Type B pancreatic cell (in vitro differentiated cells): ENCODE measurements at regions not wholly inside any gene's neighbourhood (a gene's known extent, or its start where the extent isn't known, plus 50 kb on each side); places are given as distances from the start of the nearest gene placed in this dataset.
A peak's percentile ranks its signal among the peaks of the same experiment; 100 is the strongest.

Experiments
- DNase-seq: peaks from one replicate; pipeline ENCODE4 v3.0.0; 2021; ENCODE audit warnings: mixed read lengths; ENCODE audit not compliant: unreplicated experiment; ENCODE audit errors: extremely low spot score
- H3K27ac Mint-ChIP-seq: 2 replicates; pipeline ENCODE4 v1.8.0; 2021; ENCODE audit warnings: mild to moderate bottlenecking, mixed read lengths
- H3K27me3 Mint-ChIP-seq: 2 replicates; pipeline ENCODE4 v1.8.0; 2021; ENCODE audit warnings: mixed read lengths
- H3K36me3 Mint-ChIP-seq: 2 replicates; pipeline ENCODE4 v1.8.0; 2021; ENCODE audit warnings: mixed read lengths
- H3K4me1 Mint-ChIP-seq: one replicate; pipeline ENCODE4 v1.8.0; 2021; ENCODE audit warnings: mixed read lengths; ENCODE audit not compliant: unreplicated experiment
- H3K4me3 Mint-ChIP-seq: 2 replicates; pipeline ENCODE4 v1.8.0; 2021; ENCODE audit warnings: mild to moderate bottlenecking, mixed read lengths
- H3K9me3 Mint-ChIP-seq: 2 replicates; pipeline ENCODE4 v1.8.0; 2021; ENCODE audit warnings: mixed read lengths
- TF ChIP-seq, protein P1 (sequence below): fragments of 200-600 bp; sonication (generic); conservative IDR thresholded peaks from 2 replicates; pipeline ENCODE4 v1.5.0; 2021; ENCODE audit warnings: antibody characterized with exemption, mild to moderate bottlenecking

GRCh38 chr12:130097342-130097741, 64.9 kb upstream of the FZD10 start:
- H3K4me3 Mint-ChIP-seq = no peak overlapping the region
- TF ChIP-seq, protein P1, sequence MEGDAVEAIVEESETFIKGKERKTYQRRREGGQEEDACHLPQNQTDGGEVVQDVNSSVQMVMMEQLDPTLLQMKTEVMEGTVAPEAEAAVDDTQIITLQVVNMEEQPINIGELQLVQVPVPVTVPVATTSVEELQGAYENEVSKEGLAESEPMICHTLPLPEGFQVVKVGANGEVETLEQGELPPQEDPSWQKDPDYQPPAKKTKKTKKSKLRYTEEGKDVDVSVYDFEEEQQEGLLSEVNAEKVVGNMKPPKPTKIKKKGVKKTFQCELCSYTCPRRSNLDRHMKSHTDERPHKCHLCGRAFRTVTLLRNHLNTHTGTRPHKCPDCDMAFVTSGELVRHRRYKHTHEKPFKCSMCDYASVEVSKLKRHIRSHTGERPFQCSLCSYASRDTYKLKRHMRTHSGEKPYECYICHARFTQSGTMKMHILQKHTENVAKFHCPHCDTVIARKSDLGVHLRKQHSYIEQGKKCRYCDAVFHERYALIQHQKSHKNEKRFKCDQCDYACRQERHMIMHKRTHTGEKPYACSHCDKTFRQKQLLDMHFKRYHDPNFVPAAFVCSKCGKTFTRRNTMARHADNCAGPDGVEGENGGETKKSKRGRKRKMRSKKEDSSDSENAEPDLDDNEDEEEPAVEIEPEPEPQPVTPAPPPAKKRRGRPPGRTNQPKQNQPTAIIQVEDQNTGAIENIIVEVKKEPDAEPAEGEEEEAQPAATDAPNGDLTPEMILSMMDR = no peak
- H3K27me3 Mint-ChIP-seq = peaks cover 30% of the 10 kb centered on the region
- H3K9me3 Mint-ChIP-seq = no peaks in the 10 kb centered on the region
- peaks cover 40% of the 10 kb centered on the region for H3K4me1 Mint-ChIP-seq
- H3K27ac Mint-ChIP-seq = peak overlapping the region; percentile 30
- no peaks in the 10 kb centered on the region for H3K36me3 Mint-ChIP-seq
- no peak for DNase-seq

DNA sequence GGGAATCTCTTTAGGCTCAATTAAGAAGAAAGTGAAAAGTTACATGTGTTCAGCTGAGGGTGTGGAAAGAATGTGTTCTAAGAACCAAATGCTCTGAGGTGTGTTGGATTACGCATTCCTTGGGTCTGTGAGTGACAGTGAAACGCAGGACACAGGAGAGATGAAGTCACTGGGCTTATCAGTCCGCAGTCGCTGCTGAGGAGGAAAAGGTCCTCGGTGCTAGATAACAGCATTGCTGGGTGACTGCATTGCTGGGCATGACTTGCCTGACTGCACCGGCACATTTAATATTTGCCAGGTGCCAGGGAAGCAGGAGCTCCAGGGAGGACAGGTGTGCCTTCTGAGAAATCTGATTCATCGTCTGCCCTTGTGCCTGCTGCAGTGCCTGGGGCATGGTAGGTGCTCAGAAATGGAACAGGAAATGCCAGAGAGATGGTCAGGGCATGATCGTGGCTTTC, 64.4 kb upstream of the FZD10 start:
- peaks cover 40% of the 10 kb centered on the region for H3K4me1 Mint-ChIP-seq
- H3K27ac Mint-ChIP-seq = peak overlapping the region; percentile 30
- H3K36me3 Mint-ChIP-seq = no peaks in the 10 kb centered on the region
- no peaks in the 10 kb centered on the region for H3K9me3 Mint-ChIP-seq
- H3K4me3 Mint-ChIP-seq = no peak overlapping the region
- peaks cover 31% of the 10 kb centered on the region for H3K27me3 Mint-ChIP-seq
- TF ChIP-seq, protein P1 = no peak
- DNase-seq = no peak

DNA sequence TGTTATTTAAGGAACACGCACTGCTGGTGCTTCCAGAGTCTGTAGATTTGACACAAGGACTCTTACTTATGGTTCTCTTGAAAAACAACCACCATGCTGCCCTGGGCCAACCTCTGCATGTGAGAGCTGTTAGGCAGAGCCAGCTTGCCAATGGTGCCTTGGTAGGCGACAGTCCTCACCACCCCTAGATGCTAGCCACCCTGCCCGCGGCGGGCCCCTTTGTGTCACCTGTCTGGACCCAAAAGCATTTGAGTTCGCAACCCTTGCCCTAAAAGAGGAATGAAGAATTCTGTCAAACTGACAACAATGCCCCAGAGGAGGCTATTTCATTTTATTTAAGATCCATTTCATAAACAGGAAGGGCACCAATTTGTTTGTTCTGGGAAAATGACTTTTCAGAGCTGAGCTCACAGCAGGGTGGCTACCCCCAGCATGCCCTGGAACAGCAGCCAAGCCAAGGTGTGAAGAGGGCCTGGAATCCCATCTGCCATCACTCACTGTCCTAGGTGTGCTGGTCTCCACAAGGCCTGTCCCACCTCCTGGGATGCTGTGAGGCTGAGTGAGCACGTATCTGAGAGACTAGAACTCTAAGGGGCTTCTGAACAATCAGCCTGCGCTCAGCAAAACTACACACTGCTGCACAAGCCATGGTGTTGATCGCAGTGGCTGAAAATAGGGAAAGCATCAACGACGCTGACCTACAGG, 63.8 kb upstream of the FZD10 start:
- Mint-ChIP-seq H3K27ac (no peak overlapping the region), H3K4me3 (no peak overlapping the region), H3K9me3 (no peaks in the 10 kb centered on the region), H3K4me1 (peaks cover 36% of the 10 kb centered on the region), H3K36me3 (no peaks in the 10 kb centered on the region), H3K27me3 (peaks cover 31% of the 10 kb centered on the region)
- DNase-seq = no peak
- TF ChIP-seq, protein P1 = no peak

- H3K27me3 Mint-ChIP-seq = peaks cover 41% of the 10 kb centered on the region
- peaks cover 49% of the 10 kb centered on the region for H3K4me1 Mint-ChIP-seq
- TF ChIP-seq, protein P1 = no peak
- H3K4me3 Mint-ChIP-seq = peak overlapping the region; percentile 4
- no peaks in the 10 kb centered on the region for H3K36me3 Mint-ChIP-seq
- peak overlapping the region; percentile 0 for H3K27ac Mint-ChIP-seq
- DNase-seq = no peak
- H3K9me3 Mint-ChIP-seq = no peaks in the 10 kb centered on the region
Measured at GRCh38 chr12:130100634-130101362, 61.5 kb upstream of the FZD10 start.

- H3K27ac Mint-ChIP-seq = peak overlapping the region; percentile 0
- no peak for DNase-seq
- TF ChIP-seq, protein P1 = no peak
- no peaks in the 10 kb centered on the region for H3K9me3 Mint-ChIP-seq
- peaks cover 44% of the 10 kb centered on the region for H3K27me3 Mint-ChIP-seq
- H3K36me3 Mint-ChIP-seq = no peaks in the 10 kb centered on the region
- no peak overlapping the region for H3K4me3 Mint-ChIP-seq
- H3K4me1 Mint-ChIP-seq = peaks cover 49% of the 10 kb centered on the region
Measured at GRCh38 chr12:130101370-130101769, 60.9 kb upstream of the FZD10 start.
